ENCODE measurements at regions not wholly inside any gene's neighbourhood (a gene's known extent, or its start where the extent isn't known, plus 50 kb on each side); places are given as distances from the start of the nearest gene placed in this dataset.
A peak's percentile ranks its signal among the peaks of the same experiment; 100 is the strongest.

- no peaks in the 10 kb centered on the region for H3K27me3 ChIP-seq (ENCODE audit: insufficient read depth, low read depth)
- H3K79me2 ChIP-seq (ENCODE audit: insufficient read depth, low read depth) = no peaks in the 10 kb centered on the region
- peak; percentile 40; the same call in 1 of the 2 replicates for TF ChIP-seq CTCF (conservative IDR thresholded peaks at IDR 0.05; ENCODE audit: low read depth, low read length)
- H2AFZ ChIP-seq (ENCODE audit: low read depth) = no peak overlapping the region
- no peaks in the 10 kb centered on the region for H3K4me1 ChIP-seq (ENCODE audit: low read depth, poor library complexity, severe bottlenecking)
- no peak overlapping the region for H3K9ac ChIP-seq
- no peak overlapping the region for H3K27ac ChIP-seq
- no peak overlapping the region for H3K4me3 ChIP-seq (IDR thresholded peaks at IDR 0.05; ENCODE audit: insufficient read depth, low read depth, low read length)
- H4K20me1 ChIP-seq (ENCODE audit: insufficient read depth) = no peaks in the 10 kb centered on the region
- H3K4me2 ChIP-seq = no peak overlapping the region
- no peaks in the 10 kb centered on the region for H3K36me3 ChIP-seq (ENCODE audit: insufficient read depth)
Observed at GRCh38 chr4:11805842-11806241, 377.1 kb upstream of the HS3ST1 start.

GRCh38 chr4:11801466-11802446 lies 373.1 kb upstream of the HS3ST1 start:
- H3K27me3 ChIP-seq (ENCODE audit: insufficient read depth, low read depth) = no peaks in the 10 kb centered on the region
- no peaks in the 10 kb centered on the region for H3K79me2 ChIP-seq (ENCODE audit: insufficient read depth, low read depth)
- no peaks in the 10 kb centered on the region for H3K36me3 ChIP-seq (ENCODE audit: insufficient read depth)
- no peak overlapping the region for H2AFZ ChIP-seq (ENCODE audit: low read depth)
- no peak for TF ChIP-seq CTCF (conservative IDR thresholded peaks at IDR 0.05; ENCODE audit: low read depth, low read length)
- H3K27ac ChIP-seq = no peak overlapping the region
- no peaks in the 10 kb centered on the region for H3K4me1 ChIP-seq (ENCODE audit: low read depth, poor library complexity, severe bottlenecking)
- no peak overlapping the region for H3K9ac ChIP-seq
- no peak overlapping the region for H3K4me2 ChIP-seq
- H3K4me3 ChIP-seq (IDR thresholded peaks at IDR 0.05; ENCODE audit: insufficient read depth, low read depth, low read length) = no peak overlapping the region
- H4K20me1 ChIP-seq (ENCODE audit: insufficient read depth) = no peaks in the 10 kb centered on the region

- no peak overlapping the region for H3K27ac ChIP-seq
- H3K79me2 ChIP-seq (ENCODE audit: insufficient read depth, low read depth) = no peaks in the 10 kb centered on the region
- no peak for TF ChIP-seq CTCF (conservative IDR thresholded peaks at IDR 0.05; ENCODE audit: low read depth, low read length)
- no peak overlapping the region for H3K4me2 ChIP-seq
- H2AFZ ChIP-seq (ENCODE audit: low read depth) = no peak overlapping the region
- H4K20me1 ChIP-seq (ENCODE audit: insufficient read depth) = no peaks in the 10 kb centered on the region
- H3K27me3 ChIP-seq (ENCODE audit: insufficient read depth, low read depth) = no peaks in the 10 kb centered on the region
- no peak overlapping the region for H3K9ac ChIP-seq
- H3K36me3 ChIP-seq (ENCODE audit: insufficient read depth) = no peaks in the 10 kb centered on the region
- H3K4me3 ChIP-seq (IDR thresholded peaks at IDR 0.05; ENCODE audit: insufficient read depth, low read depth, low read length) = no peak overlapping the region
- no peaks in the 10 kb centered on the region for H3K4me1 ChIP-seq (ENCODE audit: low read depth, poor library complexity, severe bottlenecking)
Observed at GRCh38 chr4:11799196-11799595, 370.5 kb upstream of the HS3ST1 start.

GRCh38 chr4:11791797-11792196 lies 363.1 kb upstream of the HS3ST1 start:
- H3K4me3 ChIP-seq (IDR thresholded peaks at IDR 0.05; ENCODE audit: insufficient read depth, low read depth, low read length) = no peak overlapping the region

More at GRCh38 chr4:11791797-11792196, 363.1 kb upstream of the HS3ST1 start:
- no peak overlapping the region for H3K27ac ChIP-seq
- no peak for TF ChIP-seq CTCF (conservative IDR thresholded peaks at IDR 0.05; ENCODE audit: low read depth, low read length)
- H3K27me3 ChIP-seq (ENCODE audit: insufficient read depth, low read depth) = no peaks in the 10 kb centered on the region
- no peak overlapping the region for H3K9ac ChIP-seq
- H3K4me1 ChIP-seq (ENCODE audit: low read depth, poor library complexity, severe bottlenecking) = no peaks in the 10 kb centered on the region
- no peaks in the 10 kb centered on the region for H3K79me2 ChIP-seq (ENCODE audit: insufficient read depth, low read depth)
- H4K20me1 ChIP-seq (ENCODE audit: insufficient read depth) = no peaks in the 10 kb centered on the region
- H2AFZ ChIP-seq (ENCODE audit: low read depth) = no peak overlapping the region
- H3K4me2 ChIP-seq = no peak overlapping the region
- no peaks in the 10 kb centered on the region for H3K36me3 ChIP-seq (ENCODE audit: insufficient read depth)

Measured in KMS-11 (cell line).